ENCODE measurements at regions not wholly inside any gene's neighbourhood (a gene's known extent, or its start where the extent isn't known, plus 50 kb on each side); places are given as distances from the start of the nearest gene placed in this dataset.

DNA sequence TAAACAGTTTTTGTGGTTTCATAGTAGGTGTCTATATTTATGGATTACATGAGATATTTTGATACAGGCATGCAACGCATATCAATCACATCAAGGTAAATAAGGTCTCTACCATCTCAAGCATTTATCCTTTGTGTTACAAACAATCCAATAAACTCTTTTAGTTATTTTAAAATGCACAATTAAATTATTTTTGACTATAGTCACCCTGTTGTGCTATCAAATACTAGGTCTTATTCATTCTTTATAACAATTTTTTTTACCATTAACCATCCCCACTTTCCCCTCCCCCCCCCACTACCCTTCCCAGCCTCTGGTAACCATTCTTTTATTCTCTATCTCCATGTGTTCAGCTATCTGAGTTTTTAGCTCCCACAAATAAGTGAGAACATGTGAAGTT, 175.7 kb upstream of the FBXO33 start:
- no peak for TF ChIP-seq SUZ12 (IDR thresholded peaks at IDR 0.05; ENCODE audit: extremely low read depth, insufficient read depth, insufficient read length)
- TF ChIP-seq YY1 (IDR thresholded peaks at IDR 0.05; ENCODE audit: insufficient read depth, insufficient read length) = no peak
